ENCODE measurements at regions not wholly inside any gene's neighbourhood (a gene's known extent, or its start where the extent isn't known, plus 50 kb on each side); places are given as distances from the start of the nearest gene placed in this dataset.
"Not testable (repeated sequence)": the region's sequence is repeated elsewhere in the genome, so short reads cannot be mapped to it uniquely, and the experiment has no call there.

- Histone ChIP-seq H3K36me3 (no peaks in the 10 kb centered on the region), H3K4me1 (no peaks in the 10 kb centered on the region), H3K4me3 (no peak overlapping the region), H3K27ac (no peak overlapping the region), H3K27me3 (no peaks in the 10 kb centered on the region), H3K9me3 (no peaks in the 10 kb centered on the region), H3K9ac (ENCODE audit: low read depth in 2 of 2, low read length in 2 of 2) (no peak overlapping the region)
- DNase-seq: no peak
- TF ChIP-seq CTCF (IDR thresholded peaks at IDR 0.05): no peak
- intact Hi-C loops (cut with DNase I): no loop called here
Observed at GRCh38 chr10:57094083-57094482, 733.0 kb upstream of the ZWINT start.

GRCh38 chr10:57053530-57053929 is 692.5 kb upstream of the ZWINT start:
- H3K36me3 ChIP-seq: no peaks in the 10 kb centered on the region
- intact Hi-C loops (cut with DNase I): no loop called here
- TF ChIP-seq CTCF (IDR thresholded peaks at IDR 0.05): no peak
- H3K9me3 ChIP-seq: no peaks in the 10 kb centered on the region
- no peak overlapping the region for H3K9ac ChIP-seq (ENCODE audit: low read depth in 2 of 2, low read length in 2 of 2)
- H3K4me3 ChIP-seq: no peak overlapping the region
- H3K4me1 ChIP-seq: no peaks in the 10 kb centered on the region
- no peak overlapping the region for H3K27ac ChIP-seq
- no peak for DNase-seq
- H3K27me3 ChIP-seq: no peaks in the 10 kb centered on the region

GRCh38 chr10:57049096-57049495 is 688.0 kb upstream of the ZWINT start:
- intact Hi-C loops (cut with DNase I): no loop called here
- DNase-seq: no peak
- H3K27ac ChIP-seq: no peak overlapping the region
- no peaks in the 10 kb centered on the region for H3K4me1 ChIP-seq
- no peaks in the 10 kb centered on the region for H3K9me3 ChIP-seq
- H3K27me3 ChIP-seq: no peaks in the 10 kb centered on the region
- H3K9ac ChIP-seq (ENCODE audit: low read depth in 2 of 2, low read length in 2 of 2): no peak overlapping the region
- no peaks in the 10 kb centered on the region for H3K36me3 ChIP-seq
- no peak for TF ChIP-seq CTCF (IDR thresholded peaks at IDR 0.05)
- H3K4me3 ChIP-seq: no peak overlapping the region

- H3K4me3 ChIP-seq: no peak overlapping the region
- no peak for TF ChIP-seq CTCF (IDR thresholded peaks at IDR 0.05)
- no peak overlapping the region for H3K9ac ChIP-seq (ENCODE audit: low read depth in 2 of 2, low read length in 2 of 2)
- no peak overlapping the region for H3K27ac ChIP-seq
- intact Hi-C loops (cut with DNase I): no loop called here
- no peaks in the 10 kb centered on the region for H3K9me3 ChIP-seq
- no peak for DNase-seq
- H3K4me1 ChIP-seq: no peaks in the 10 kb centered on the region
- no peaks in the 10 kb centered on the region for H3K36me3 ChIP-seq
- H3K27me3 ChIP-seq: no peaks in the 10 kb centered on the region
Observed at GRCh38 chr10:57038531-57038930, 677.5 kb upstream of the ZWINT start.

- H3K4me1 ChIP-seq: no peaks in the 10 kb centered on the region
- no peak for TF ChIP-seq CTCF (IDR thresholded peaks at IDR 0.05)
- no peak for DNase-seq
- intact Hi-C loops (cut with DNase I): no loop called here
- H3K36me3 ChIP-seq: no peaks in the 10 kb centered on the region
- H3K27ac ChIP-seq: no peak overlapping the region
- no peak overlapping the region for H3K9ac ChIP-seq (ENCODE audit: low read depth in 2 of 2, low read length in 2 of 2)
- no peaks in the 10 kb centered on the region for H3K9me3 ChIP-seq
- H3K4me3 ChIP-seq: no peak overlapping the region
- H3K27me3 ChIP-seq: no peaks in the 10 kb centered on the region
Observed at GRCh38 chr10:57035310-57035709, 674.3 kb upstream of the ZWINT start.

GRCh38 chr10:57032301-57032700 is 671.2 kb upstream of the ZWINT start:
- H3K27ac ChIP-seq; H3K9me3 ChIP-seq; DNase-seq; H3K4me1 ChIP-seq; H3K9ac ChIP-seq (ENCODE audit: low read depth in 2 of 2, low read length in 2 of 2); H3K36me3 ChIP-seq; intact Hi-C loops (cut with DNase I); H3K4me3 ChIP-seq; H3K27me3 ChIP-seq: not testable (repeated sequence)
